OCI-LY1 (cell line): ENCODE measurements at regions not wholly inside any gene's neighbourhood (a gene's known extent, or its start where the extent isn't known, plus 50 kb on each side); places are given as distances from the start of the nearest gene placed in this dataset.

ENCODE experiments used
- H2AFZ ChIP-seq: fragments of 200-600 bp; sonication (generic), shearing (Covaris generic); 2 replicates; pipeline ENCODE4 v1.6.0; 2014; ENCODE audit warnings: antibody characterized with exemption, mild to moderate bottlenecking, low read length
- H3F3A ChIP-seq: fragments of 200-600 bp; sonication (generic), shearing (Covaris generic); 2 replicates; pipeline ENCODE4 v1.6.0; 2014; ENCODE audit warnings: mild to moderate bottlenecking, antibody characterized with exemption, low read length, moderate library complexity; ENCODE audit not compliant: insufficient read depth
- H3K27ac ChIP-seq: fragments of 200-600 bp; sonication (generic); 2 replicates; pipeline ENCODE4 v1.5.1; 2014; ENCODE audit warnings: low read length, mixed run types, mild to moderate bottlenecking, low read depth; ENCODE audit not compliant: poor library complexity, severe bottlenecking
- H3K27me3 ChIP-seq: fragments of 200-600 bp; sonication (generic); 2 replicates; pipeline ENCODE4 v1.6.0; 2014; ENCODE audit warnings: antibody characterized with exemption, mild to moderate bottlenecking, low read length, moderate library complexity; ENCODE audit not compliant: insufficient read depth
- H3K36me3 ChIP-seq: fragments of 200-600 bp; sonication (generic); 2 replicates; pipeline ENCODE4 v1.6.1; 2014; ENCODE audit warnings: mild to moderate bottlenecking, antibody characterized with exemption, low read length, moderate library complexity, mixed read lengths; ENCODE audit not compliant: insufficient read depth
- H3K4me1 ChIP-seq: fragments of 200-600 bp; sonication (generic); 2 replicates; pipeline ENCODE4 v1.5.1; 2014; ENCODE audit warnings: mild to moderate bottlenecking, low read length, moderate library complexity; ENCODE audit not compliant: insufficient read depth, severe bottlenecking
- H3K4me2 ChIP-seq: fragments of 200-600 bp; sonication (generic), shearing (Covaris generic); 2 replicates; pipeline ENCODE4 v1.6.1; 2014; ENCODE audit warnings: low read length
- H3K4me3 ChIP-seq: fragments of 200-600 bp; sonication (generic); 2 replicates; pipeline ENCODE4 v1.5.1; 2014; ENCODE audit warnings: low read length, low read depth, mild to moderate bottlenecking, mixed read lengths; ENCODE audit not compliant: poor library complexity, severe bottlenecking
- H3K79me2 ChIP-seq: fragments of 200-600 bp; shearing (Covaris generic); 2 replicates; pipeline ENCODE4 v1.6.1; 2016; ENCODE audit warnings: mixed run types, low read length, mixed read lengths; ENCODE audit not compliant: insufficient read depth
- H3K9ac ChIP-seq: fragments of 200-600 bp; sonication (generic), shearing (Covaris generic); 2 replicates; pipeline ENCODE4 v1.6.1; 2014; ENCODE audit warnings: mild to moderate bottlenecking, low read length, mixed read lengths
- H3K9me2 ChIP-seq: fragments of 200-600 bp; sonication (generic), shearing (Covaris generic); 2 replicates; pipeline ENCODE4 v1.6.1; 2014; ENCODE audit warnings: low read depth, mild to moderate bottlenecking, low read length, mixed read lengths
- H3K9me3 ChIP-seq: fragments of 200-600 bp; shearing (Covaris generic); 2 replicates; pipeline ENCODE4 v1.6.1; 2014; ENCODE audit warnings: low read length, mixed read lengths
- H4K20me1 ChIP-seq: fragments of 200-600 bp; sonication (generic), shearing (Covaris generic); 2 replicates; pipeline ENCODE4 v1.6.0; 2016; ENCODE audit warnings: mild to moderate bottlenecking, low read length; ENCODE audit not compliant: insufficient read depth
- CTCF ChIP-seq: fragments of 200-600 bp; sonication (generic), shearing (Covaris generic); IDR thresholded peaks from 2 replicates; pipeline ENCODE4 v1.5.1; 2017; ENCODE audit warnings: mild to moderate bottlenecking, antibody characterized with exemption, low read length, moderate library complexity, mixed read lengths
- EZH2 ChIP-seq: fragments of 200-600 bp; sonication (generic), shearing (Covaris generic); IDR thresholded peaks from 2 replicates; pipeline ENCODE4 v1.8.0; 2017; ENCODE audit warnings: borderline replicate concordance, mixed run types, mild to moderate bottlenecking, antibody characterized with exemption, low read length, moderate library complexity, mixed read lengths

DNA sequence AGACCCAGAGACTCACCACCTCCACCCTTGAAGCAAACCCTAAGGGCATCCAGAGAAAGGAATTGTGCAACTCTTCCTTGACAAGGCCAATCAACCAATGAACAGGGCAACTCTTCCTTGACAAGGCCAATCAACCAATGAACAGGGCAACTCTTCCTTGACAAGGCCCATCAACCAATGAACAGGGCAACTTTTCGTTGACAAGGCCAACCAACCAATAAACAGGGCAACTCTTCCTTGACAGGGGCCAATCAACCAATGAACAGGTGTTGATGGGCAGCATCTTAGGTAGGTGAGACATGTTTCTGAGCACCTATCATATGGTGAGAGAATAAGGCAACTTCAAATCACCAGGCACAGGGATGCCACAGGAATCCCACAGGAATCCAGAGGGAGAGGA is 181.5 kb upstream of the RNF32 start:
- H3K27me3 ChIP-seq, result peaks cover 11% of the 10 kb centered on the region; the same call in 1 of the 2 replicates

DNA sequence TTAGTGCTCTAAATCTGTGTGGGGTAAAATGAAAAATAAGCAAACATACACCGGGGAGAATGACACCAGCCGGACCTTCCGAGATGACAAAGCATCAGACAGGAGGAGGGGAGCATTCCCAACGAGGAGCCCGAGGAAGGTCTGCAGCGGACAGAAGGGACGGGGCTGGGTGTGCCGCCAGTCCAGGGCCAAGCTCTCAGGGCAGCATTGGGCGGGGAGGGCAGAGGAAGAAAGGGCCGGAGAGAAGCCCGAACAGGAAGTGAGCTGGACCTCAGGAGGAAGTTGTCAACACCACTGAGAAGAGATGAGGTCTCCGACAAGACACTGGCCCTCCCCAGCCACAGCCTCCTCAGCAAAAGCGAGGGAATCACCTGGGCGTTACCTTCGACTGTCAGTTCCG is 182.6 kb upstream of the RNF32 start:
- Histone ChIP-seq H3K27ac (no peak overlapping the region), H3K4me1 (no peaks in the 10 kb centered on the region), H3K4me3 (no peak overlapping the region), H3K36me3 (no peaks in the 10 kb centered on the region), H2AFZ (no peak overlapping the region), H3K9me2 (no peaks in the 10 kb centered on the region), H3F3A (no peaks in the 10 kb centered on the region), H3K4me2 (no peak overlapping the region), H3K79me2 (no peaks in the 10 kb centered on the region), H4K20me1 (no peaks in the 10 kb centered on the region), H3K9ac (no peak overlapping the region), H3K27me3 (peaks cover 13% of the 10 kb centered on the region; the same call in 1 of the 2 replicates), H3K9me3 (no peaks in the 10 kb centered on the region)
- TF ChIP-seq CTCF (no peak), EZH2 (no peak)

More for the DNA sequence above, 181.5 kb upstream of the RNF32 start:
- Histone ChIP-seq H3K4me2 (no peak overlapping the region), H4K20me1 (no peaks in the 10 kb centered on the region), H3K9me2 (no peaks in the 10 kb centered on the region), H3K4me3 (no peak overlapping the region), H3K9me3 (no peaks in the 10 kb centered on the region), H2AFZ (no peak overlapping the region), H3K27ac (no peak overlapping the region), H3K79me2 (no peaks in the 10 kb centered on the region), H3K4me1 (no peaks in the 10 kb centered on the region), H3F3A (no peaks in the 10 kb centered on the region), H3K9ac (no peak overlapping the region), H3K36me3 (no peaks in the 10 kb centered on the region)
- TF ChIP-seq CTCF (no peak), EZH2 (no peak)

DNA sequence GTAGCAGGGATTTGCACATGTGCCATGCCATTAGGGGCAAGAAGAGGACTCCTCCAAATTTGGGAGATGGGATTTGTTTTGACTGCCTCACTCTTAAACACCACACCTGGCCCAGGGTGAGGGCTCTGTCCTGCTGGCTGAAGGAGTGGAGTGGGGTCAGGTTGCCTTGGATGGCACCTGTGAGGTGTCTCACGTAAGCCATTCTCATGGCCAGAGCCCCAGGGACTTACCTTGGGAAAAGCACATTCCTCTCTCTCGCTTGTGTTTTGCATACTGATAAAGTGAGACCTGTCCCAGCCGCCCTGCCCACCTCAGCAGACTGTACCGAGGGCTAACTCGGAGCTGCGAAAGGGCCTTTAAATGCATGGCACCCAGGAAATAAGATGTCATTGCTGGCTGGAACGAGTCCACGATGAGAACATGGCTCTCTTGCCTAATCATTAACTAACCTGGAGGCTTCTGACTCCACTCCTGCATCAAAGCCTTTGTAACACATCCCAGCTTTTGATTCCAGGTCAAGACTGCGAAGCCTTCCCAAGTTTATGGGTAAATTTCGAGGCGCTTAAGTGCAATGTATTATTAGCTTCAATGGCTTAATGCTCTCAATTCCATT is 184.0 kb upstream of the RNF32 start:
- Histone ChIP-seq H3K9me2 (no peaks in the 10 kb centered on the region), H3K4me3 (no peak overlapping the region), H3K4me1 (no peaks in the 10 kb centered on the region), H3K9me3 (no peaks in the 10 kb centered on the region), H3K36me3 (no peaks in the 10 kb centered on the region), H2AFZ (no peak overlapping the region), H3K27ac (no peak overlapping the region), H3K79me2 (no peaks in the 10 kb centered on the region), H3F3A (no peaks in the 10 kb centered on the region), H3K27me3 (peaks cover 13% of the 10 kb centered on the region; the same call in 1 of the 2 replicates), H3K4me2 (no peak overlapping the region), H4K20me1 (no peaks in the 10 kb centered on the region), H3K9ac (no peak overlapping the region)
- TF ChIP-seq CTCF (no peak), EZH2 (no peak)
